ENCODE measurements at regions not wholly inside any gene's neighbourhood (a gene's known extent, or its start where the extent isn't known, plus 50 kb on each side); places are given as distances from the start of the nearest gene placed in this dataset.

DNA sequence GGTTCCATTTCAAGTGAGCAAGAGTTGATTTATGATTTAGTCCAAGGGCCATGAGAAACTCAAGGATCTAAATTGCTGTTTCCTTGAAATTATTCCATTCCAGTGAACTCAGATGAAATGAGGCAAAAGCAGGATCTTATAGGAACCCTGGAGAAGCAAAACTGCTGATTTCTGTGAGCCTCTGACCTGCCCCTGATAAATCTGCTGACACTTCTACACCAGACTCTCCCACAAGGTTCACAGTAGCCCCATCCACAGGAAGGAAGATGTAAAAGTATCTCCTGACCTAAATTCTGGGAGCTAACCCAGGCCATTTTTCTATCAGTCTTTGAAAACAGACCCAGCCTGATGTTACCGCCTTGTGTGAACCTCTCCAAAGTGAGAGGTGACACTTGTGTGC, 987.6 kb upstream of the AUTS2 start:
- TF ChIP-seq, protein P1, sequence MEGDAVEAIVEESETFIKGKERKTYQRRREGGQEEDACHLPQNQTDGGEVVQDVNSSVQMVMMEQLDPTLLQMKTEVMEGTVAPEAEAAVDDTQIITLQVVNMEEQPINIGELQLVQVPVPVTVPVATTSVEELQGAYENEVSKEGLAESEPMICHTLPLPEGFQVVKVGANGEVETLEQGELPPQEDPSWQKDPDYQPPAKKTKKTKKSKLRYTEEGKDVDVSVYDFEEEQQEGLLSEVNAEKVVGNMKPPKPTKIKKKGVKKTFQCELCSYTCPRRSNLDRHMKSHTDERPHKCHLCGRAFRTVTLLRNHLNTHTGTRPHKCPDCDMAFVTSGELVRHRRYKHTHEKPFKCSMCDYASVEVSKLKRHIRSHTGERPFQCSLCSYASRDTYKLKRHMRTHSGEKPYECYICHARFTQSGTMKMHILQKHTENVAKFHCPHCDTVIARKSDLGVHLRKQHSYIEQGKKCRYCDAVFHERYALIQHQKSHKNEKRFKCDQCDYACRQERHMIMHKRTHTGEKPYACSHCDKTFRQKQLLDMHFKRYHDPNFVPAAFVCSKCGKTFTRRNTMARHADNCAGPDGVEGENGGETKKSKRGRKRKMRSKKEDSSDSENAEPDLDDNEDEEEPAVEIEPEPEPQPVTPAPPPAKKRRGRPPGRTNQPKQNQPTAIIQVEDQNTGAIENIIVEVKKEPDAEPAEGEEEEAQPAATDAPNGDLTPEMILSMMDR (IDR thresholded peaks at IDR 0.05; ENCODE audit: insufficient read depth, low read depth, low read length), result no peak
- no peak for TF ChIP-seq EZH2 (IDR thresholded peaks at IDR 0.05; ENCODE audit: insufficient read depth, low read length)

Measured in astrocyte (in vitro differentiated cells and primary cell).